Motor neuron (in vitro differentiated cells): ENCODE measurements at regions not wholly inside any gene's neighbourhood (a gene's known extent, or its start where the extent isn't known, plus 50 kb on each side); places are given as distances from the start of the nearest gene placed in this dataset.

Experiments used
- ATAC-seq, 8 experiments: fragments of 200-7000 bp; cut with Tn5 transposase; replicated peaks in 6 of 8; 2 replicates each; pipeline ENCODE4 v1.8.0; 2021; ENCODE audit warnings: mild to moderate bottlenecking in 8 of 8, moderate library complexity in 8 of 8
- H3K27ac ChIP-seq, 2 donors: fragments of 250-450 bp; sonication (Bioruptor Pico); 2 replicates each; pipeline ENCODE4 v1.9.0; 2021; ENCODE audit warnings: antibody characterized with exemption in 2 of 2, mild to moderate bottlenecking in 2 of 2, moderate library complexity in 1 of 2
- H3K4me1 ChIP-seq, 2 donors: fragments of 250-450 bp; sonication (Bioruptor Pico); replicated peaks in 1 of 2; 2 replicates each; pipeline ENCODE4 v1.6.1; 2021; ENCODE audit warnings: antibody characterized with exemption in 2 of 2, mild to moderate bottlenecking in 2 of 2, moderate library complexity in 1 of 2
- H3K4me3 ChIP-seq, 5 donors: fragments of 250-450 bp; sonication (Bioruptor Pico); 2 replicates each; pipeline ENCODE4 v1.9.0; 2021; ENCODE audit warnings: antibody characterized with exemption in 5 of 5, mild to moderate bottlenecking in 5 of 5, moderate library complexity in 4 of 5
- WGBS, 10 experiments: fragments of 450-650 bp; shearing (Covaris generic); methylation state at CpG; one replicate each; pipeline ENCODE4 v1.0.0; 2022; 5-methylcytosine and 5-hydroxymethylcytosine counted together
- in situ Hi-C, 9 experiments: fragments of 400-800 bp; cut with MboI; loops; one replicate each; pipeline ENCODE4 v1.15.0; 2021; ENCODE audit warnings: low sequenced_read_pairs in 9 of 9, low pct_unique_long_range_greater_than_20kb in 2 of 9; ENCODE audit not compliant: unreplicated experiment in 9 of 9

DNA sequence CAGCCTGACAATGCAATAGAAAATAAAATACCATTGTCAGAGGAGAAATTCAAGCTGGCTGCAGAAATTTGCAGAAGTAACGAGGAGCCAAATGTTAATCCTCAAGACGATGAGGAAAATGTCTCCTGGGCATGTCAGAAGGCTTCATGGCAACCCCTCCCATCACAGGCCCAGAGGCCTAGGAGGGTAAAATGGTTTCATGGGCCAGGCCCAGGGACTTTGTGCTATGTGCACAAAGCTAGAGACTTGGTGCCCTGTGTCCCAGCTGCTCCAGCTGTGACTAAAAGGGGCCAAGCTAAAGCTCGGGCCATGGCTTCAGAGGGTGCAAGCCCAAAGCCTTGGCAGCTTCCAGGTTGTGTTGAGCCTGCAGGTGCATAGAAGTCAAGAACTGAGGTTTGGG is 431.7 kb downstream of the LMO7 start:
- WGBS, 10 experiments: 18 to 79% (median 67%) methylated on average over 2 to 3 of the region's 3 CpGs; no CpG with 5 or more reads in 3 of the 10 experiments
- no peak overlapping the region for H3K27ac ChIP-seq
- H3K4me1 ChIP-seq: no peaks in the 10 kb centered on the region
- H3K4me3 ChIP-seq: no peak overlapping the region
- in situ Hi-C loops: no loop called here
- no peak for ATAC-seq

DNA sequence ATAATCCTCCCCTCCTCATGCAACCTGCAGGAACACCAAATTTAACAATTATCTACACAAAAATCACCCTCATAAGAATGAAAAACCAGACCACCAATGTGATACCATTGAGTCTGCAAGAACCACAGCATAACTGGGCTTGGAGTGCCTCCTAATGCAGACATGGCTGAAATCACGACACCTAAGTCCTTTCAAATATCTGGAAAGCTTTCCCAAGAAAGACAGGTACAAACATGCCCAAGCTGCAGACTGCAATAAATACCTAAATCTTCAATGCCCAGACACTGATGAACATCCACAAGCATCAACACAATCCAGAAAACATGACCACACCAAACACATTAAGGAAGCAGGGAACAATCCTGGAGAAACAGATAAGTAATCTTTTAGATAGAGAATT is 417.1 kb downstream of the LMO7 start:
- 17 to 100% (median 64%) methylated on average over 1 of the region's 1 CpG; no CpG with 5 or more reads in 6 of the 10 experiments for WGBS, 10 experiments
- Histone ChIP-seq H3K4me3 (no peak overlapping the region), H3K27ac (no peak overlapping the region), H3K4me1 (peaks cover 0 to 6% of the 10 kb centered on the region in 2 donors)
- no peak for ATAC-seq
- in situ Hi-C loops: no loop called here

DNA sequence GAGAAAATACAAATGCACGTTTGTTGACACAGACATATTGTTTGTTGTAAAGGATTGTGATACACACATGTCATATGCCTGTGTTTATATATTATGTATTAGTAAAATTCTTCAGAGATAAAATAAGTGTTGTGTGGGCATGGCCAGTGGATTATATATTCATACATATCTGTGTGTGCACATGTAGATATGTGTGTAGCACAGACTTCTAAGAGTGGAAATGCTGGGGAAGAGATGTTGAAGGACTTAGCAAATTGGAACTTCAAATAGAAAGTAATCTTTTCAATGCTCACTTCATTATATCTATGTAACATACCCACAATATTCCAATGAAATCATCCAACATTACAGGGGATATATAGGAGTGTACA is 413.2 kb downstream of the LMO7 start:
- H3K27ac ChIP-seq: no peak overlapping the region
- ATAC-seq: peak in 1 of 8 experiments; percentile 28
- no peak overlapping the region for H3K4me3 ChIP-seq
- H3K4me1 ChIP-seq: peaks cover 0 to 6% of the 10 kb centered on the region in 2 donors
- 0 to 100% (median 80%) methylated on average over 1 of the region's 1 CpG; no CpG with 5 or more reads in 1 of the 10 experiments for WGBS, 10 experiments
- in situ Hi-C loops: no loop called here

DNA sequence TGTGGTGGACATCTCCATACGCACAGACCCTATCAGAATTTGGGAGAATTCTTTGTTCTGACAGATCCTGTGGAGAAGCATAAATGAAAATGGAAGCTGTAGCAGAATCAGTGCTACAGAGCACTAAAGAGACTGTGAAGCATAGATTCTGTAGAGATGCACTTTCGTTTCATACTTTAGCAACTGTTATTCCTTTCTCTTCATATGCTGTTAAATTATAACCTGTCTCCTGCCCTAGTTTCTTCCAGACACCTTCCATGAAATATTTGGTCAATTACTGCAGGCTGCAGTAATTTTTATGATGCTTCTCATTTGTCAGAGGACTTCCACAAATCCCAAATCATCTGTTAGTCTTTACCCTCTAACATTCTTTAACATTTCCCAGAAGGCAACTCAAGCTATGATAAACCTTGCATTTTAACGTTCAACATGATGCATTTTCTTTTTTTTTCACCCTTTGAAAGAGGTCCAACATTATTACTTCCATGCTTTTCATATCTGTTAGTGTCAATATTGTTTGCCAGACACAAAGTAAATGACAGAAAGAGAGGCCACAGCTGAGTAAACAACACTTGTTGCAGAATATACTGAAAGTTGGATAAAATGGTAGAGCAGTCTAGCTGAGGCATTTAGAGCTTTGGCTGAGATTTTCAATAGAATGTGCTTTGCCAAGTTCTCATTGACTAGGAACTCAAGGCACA is 412.7 kb downstream of the LMO7 start:
- no peak overlapping the region for H3K27ac ChIP-seq
- H3K4me1 ChIP-seq: peaks cover 0 to 6% of the 10 kb centered on the region in 2 donors
- peak in 3 of 8 experiments; percentile 26 to 85 (median 53) for ATAC-seq
- 14 to 88% (median 54%) methylated on average over 2 to 3 of the region's 3 CpGs; no CpG with 5 or more reads in 1 of the 10 experiments for WGBS, 10 experiments
- in situ Hi-C loops: no loop called here
- no peak overlapping the region for H3K4me3 ChIP-seq

DNA sequence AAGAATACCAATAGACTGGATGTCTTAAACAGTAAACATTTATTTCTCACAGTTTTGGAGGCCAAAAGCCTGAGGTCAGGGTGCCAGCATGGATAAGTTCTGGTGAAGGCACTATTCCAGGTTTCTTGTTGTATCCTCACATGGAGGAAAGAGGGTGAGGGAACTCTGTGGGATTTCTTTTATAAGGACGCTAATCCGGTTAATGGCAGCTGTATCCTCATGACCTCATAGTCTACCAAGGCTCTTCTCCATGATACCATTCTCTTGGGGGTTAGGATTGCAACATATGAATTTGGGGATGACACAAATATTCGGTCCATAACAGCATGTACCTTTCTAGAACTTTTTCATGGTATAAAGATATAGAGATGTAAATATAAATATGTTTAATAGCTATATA is 412.0 kb downstream of the LMO7 start:
- Histone ChIP-seq H3K4me1 (peaks cover 0 to 6% of the 10 kb centered on the region in 2 donors), H3K27ac (no peak overlapping the region), H3K4me3 (no peak overlapping the region)
- in situ Hi-C loops: no loop called here
- no peak for ATAC-seq
- WGBS, 10 experiments: 17 to 87% (median 60%) methylated on average over 1 to 3 of the region's 3 CpGs; no CpG with 5 or more reads in 3 of the 10 experiments

DNA sequence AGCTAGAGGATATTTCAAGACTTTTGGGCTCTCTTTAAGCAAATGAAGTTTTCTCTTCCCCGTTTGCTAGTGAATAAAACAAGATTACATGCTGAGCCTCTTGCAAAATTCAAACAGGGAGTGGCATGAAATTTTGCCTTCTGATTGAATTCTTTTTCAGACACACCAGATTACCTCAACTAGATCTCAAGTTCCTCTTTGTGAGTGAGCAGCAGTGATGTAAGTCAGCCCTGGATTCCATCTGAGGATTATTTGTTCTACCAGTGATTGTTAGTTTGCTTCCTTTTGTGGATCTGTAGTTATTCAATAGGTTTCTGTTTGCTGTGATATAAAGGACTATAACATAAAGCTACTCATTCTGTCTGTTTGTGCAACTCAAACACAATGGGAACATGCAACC is 407.7 kb downstream of the LMO7 start:
- peak in 5 of 8 experiments; percentile 23 to 80 (median 38) for ATAC-seq
- WGBS, 10 experiments: 0 to 78% (median 57%) methylated on average over 1 of the region's 1 CpG; no CpG with 5 or more reads in 3 of the 10 experiments
- in situ Hi-C loops: no loop called here
- Histone ChIP-seq H3K4me3 (no peak overlapping the region), H3K4me1 (peaks cover 0 to 4% of the 10 kb centered on the region in 2 donors), H3K27ac (no peak overlapping the region)

DNA sequence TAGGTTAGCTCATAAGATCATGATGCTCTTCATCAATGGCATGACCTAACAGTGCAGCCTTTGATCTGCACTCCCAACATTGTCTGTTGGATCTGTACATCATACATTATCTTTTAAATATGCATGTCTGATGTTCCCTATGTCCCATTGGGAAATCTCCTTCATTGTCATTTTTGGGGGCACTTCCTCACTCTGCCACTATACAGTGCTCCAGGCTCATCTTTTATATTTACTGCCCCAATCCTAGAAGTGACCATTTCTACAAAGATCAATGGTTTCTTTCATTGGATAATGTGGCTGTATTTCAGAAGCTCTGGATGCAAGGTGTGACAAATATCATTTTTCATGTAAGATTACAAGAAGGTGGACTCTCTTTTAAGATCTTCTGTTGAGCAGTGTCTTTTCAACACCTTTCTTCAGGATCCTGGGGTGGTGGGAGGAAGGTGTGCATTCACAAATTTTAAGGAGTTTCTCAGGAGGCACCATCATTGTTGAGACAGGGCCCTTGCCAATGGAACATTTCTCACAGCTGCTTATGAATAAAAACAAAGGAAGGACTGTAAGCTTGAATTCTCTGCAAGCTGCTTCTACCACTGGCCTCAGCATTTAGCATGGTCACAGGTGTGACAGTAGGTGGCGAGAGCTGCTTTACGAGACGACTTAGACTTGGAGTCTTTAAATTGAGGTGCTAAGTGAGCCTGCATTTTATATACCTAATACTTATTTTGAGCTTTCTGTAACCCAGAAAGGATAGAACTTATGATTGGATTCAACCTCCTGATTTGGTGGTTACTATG is 403.0 kb downstream of the LMO7 start:
- Histone ChIP-seq H3K4me3 (no peak overlapping the region), H3K4me1 (no peaks in the 10 kb centered on the region), H3K27ac (no peak overlapping the region)
- WGBS, 10 experiments: 40 to 100% (median 76%) methylated on average over 1 to 3 of the region's 3 CpGs; no CpG with 5 or more reads in 2 of the 10 experiments
- in situ Hi-C loops: no loop called here
- ATAC-seq: no peak

DNA sequence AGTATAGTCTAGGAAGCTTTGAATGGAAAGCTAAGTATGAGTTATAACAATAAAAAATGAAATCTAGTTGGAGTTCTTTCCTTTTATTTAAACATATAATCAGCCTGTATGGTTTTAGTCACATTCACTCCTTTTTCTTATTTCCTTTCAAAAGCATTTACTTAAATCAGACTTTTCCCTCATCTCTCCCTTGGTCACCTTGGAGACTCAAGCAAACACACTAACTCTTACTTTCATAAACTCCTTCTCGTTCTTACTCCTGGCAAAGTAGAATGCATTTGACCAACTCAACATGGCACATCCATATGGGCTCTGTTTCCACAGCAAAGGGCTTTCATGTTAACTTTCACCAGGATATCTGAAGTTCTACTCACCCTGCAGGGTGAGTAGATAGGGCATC is 400.0 kb downstream of the LMO7 start:
- ATAC-seq: no peak

DNA sequence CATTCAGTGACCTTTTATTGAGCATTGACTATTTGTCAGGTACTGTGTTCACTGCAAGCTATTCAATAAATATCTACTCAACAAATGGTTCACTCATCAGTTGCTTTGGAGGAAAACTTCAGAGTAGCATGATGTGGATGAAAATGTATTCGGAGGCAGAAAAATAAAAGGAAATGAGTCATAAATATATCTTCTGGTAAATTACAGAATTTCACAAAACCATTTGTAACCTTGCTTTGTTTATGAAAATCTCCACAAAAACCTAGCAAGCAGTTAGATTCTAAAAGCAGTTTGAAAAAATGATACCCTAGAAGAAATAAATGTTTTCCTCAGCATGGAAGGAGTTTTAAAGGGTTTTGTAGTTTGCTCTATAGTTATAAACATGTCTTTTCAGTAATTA is 399.6 kb downstream of the LMO7 start:
- ATAC-seq: no peak
- no peak overlapping the region for H3K4me3 ChIP-seq
- in situ Hi-C loops: no loop called here
- H3K4me1 ChIP-seq: no peaks in the 10 kb centered on the region
- no peak overlapping the region for H3K27ac ChIP-seq
- 0 to 100% (median 60%) methylated on average over 1 of the region's 1 CpG; no CpG with 5 or more reads in 1 of the 10 experiments for WGBS, 10 experiments

More for the DNA sequence above, 400.0 kb downstream of the LMO7 start:
- H3K4me1 ChIP-seq: no peaks in the 10 kb centered on the region
- no peak overlapping the region for H3K27ac ChIP-seq
- in situ Hi-C loops: no loop called here
- no peak overlapping the region for H3K4me3 ChIP-seq
- WGBS, 10 experiments: 0 to 71% (median 33%) methylated on average over 1 of the region's 1 CpG; no CpG with 5 or more reads in 3 of the 10 experiments

DNA sequence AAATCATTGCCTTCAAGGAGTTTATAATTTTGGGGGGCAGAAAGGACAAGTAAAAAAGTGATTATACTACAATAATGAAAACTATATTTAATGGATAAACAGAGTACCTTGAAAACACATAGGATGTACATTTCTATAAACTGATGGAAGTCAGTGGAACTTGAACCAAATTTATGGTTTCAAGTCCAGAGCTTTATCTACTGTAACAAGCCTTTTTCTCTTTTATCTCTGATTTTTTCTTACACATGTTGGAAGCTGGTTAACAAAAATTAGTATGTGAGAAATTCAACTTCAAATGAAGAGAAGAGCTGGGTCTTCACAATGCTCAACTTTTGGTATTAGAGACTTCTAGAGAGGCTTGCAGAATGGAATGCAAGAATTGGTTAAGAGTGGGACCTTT is 393.6 kb downstream of the LMO7 start:
- Histone ChIP-seq H3K4me1 (no peaks in the 10 kb centered on the region), H3K4me3 (no peak overlapping the region), H3K27ac (no peak overlapping the region)
- ATAC-seq: no peak
- in situ Hi-C loops: no loop called here

DNA sequence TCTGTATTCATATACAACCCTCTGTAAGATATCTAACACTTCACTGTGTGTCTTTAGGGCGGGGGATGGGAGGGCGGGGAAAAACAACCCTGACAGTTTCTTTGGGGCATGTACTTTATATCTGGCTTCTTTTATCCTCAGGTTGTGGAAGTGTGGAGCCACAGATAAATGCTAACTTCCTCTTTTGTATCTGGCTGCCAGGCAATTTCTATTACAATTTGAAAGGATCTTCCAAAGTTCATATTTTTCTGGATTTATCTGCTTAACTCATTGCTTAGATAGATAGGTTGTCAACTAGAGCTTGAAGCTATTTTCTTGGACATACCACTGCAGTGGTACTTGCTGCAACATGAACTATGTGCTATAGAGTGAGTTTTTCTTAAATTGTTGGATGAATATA is 393.0 kb downstream of the LMO7 start:
- 40 to 100% (median 96%) methylated on average over 1 to 2 of the region's 2 CpGs; no CpG with 5 or more reads in 6 of the 10 experiments for WGBS, 10 experiments
- ATAC-seq: no peak
- in situ Hi-C loops: no loop called here
- Histone ChIP-seq H3K4me3 (no peak overlapping the region), H3K4me1 (no peaks in the 10 kb centered on the region), H3K27ac (no peak overlapping the region)

DNA sequence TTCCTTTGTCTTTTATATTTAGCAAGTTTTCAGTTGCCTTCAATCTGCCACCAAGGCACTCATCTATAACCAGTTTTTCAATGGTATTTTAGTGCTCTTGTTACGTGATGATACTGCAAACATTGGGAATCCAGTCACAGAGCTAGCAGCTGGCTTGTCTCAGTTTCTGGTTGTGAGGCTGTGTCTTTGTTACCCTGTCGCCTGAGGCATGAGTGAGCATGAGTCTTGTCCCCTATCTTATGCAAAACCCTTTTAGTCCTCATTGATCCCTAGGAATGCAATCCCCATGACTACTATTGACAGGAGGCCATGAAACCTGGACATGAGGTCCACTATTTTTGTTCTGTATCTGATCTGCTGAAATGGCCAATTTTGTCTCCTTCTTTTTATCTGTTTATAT is 391.0 kb downstream of the LMO7 start:
- Histone ChIP-seq H3K27ac (no peak overlapping the region), H3K4me1 (no peaks in the 10 kb centered on the region), H3K4me3 (no peak overlapping the region)
- in situ Hi-C loops: no loop called here
- 0 to 100% (median 49%) methylated on average over 1 to 2 of the region's 2 CpGs for WGBS, 10 experiments
- peak in 1 of 8 experiments; percentile 46 for ATAC-seq

DNA sequence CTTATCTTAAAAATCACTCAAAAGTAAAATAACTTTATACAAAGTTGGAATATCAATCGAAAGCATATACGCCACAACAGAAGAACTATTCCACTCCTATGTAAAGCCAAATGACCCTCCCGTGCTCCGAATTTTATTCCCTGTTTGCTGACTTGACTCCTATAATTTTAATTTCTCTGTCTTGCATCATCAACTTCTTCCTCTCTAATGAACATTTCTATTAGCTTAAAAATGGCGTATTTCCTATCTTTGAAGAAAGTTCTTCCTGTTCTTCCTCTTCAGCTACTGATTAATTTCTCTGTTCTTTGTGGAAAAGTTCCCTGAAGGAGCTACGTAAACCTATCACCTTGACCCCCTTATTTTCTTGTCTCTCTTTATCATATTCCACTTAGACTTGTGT is 389.3 kb downstream of the LMO7 start:
- Histone ChIP-seq H3K4me1 (no peaks in the 10 kb centered on the region), H3K4me3 (no peak overlapping the region), H3K27ac (no peak overlapping the region)
- in situ Hi-C loops: no loop called here
- no peak for ATAC-seq
- WGBS, 10 experiments: 73 to 100% (median 94%) methylated on average over 4 to 6 of the region's 6 CpGs
